Activated CD8-positive, alpha-beta memory T cell treated with anti-CD3 and anti-CD28 coated beads, Interleukin-2, amount 10 ng/mL, durations not matched to agents 7 days and 5 days (primary cell): ENCODE measurements at regions not wholly inside any gene's neighbourhood (a gene's known extent, or its start where the extent isn't known, plus 50 kb on each side); places are given as distances from the start of the nearest gene placed in this dataset.

Experiments
- ATAC-seq: fragments of 150-1000 bp; cut with Tn5 transposase; one replicate; pipeline ENCODE4 v1.10.0; 2021; ENCODE audit warnings: moderate library complexity
- CTCF ChIA-PET: fragments of 350-600 bp; sonication (Branson Sonifier 250); formaldehyde crosslinking; loops from one replicate; lab custom pipeline; 2021; ENCODE audit warnings: antibody characterized with exemption; lab: Charles Lee
- DNase-seq: peaks from one replicate; pipeline ENCODE4 v3.0.0-alpha.2; 2020
- H3K27ac Mint-ChIP-seq: one replicate; pipeline ENCODE4 v1.8.0; 2021; ENCODE audit warnings: mild to moderate bottlenecking, mixed read lengths
- H3K27me3 Mint-ChIP-seq: one replicate; pipeline ENCODE4 v1.8.0; 2021; ENCODE audit warnings: mixed read lengths
- H3K36me3 Mint-ChIP-seq: one replicate; pipeline ENCODE4 v1.8.0; 2021; ENCODE audit warnings: mild to moderate bottlenecking, mixed read lengths
- H3K4me1 Mint-ChIP-seq: one replicate; pipeline ENCODE4 v1.8.0; 2021; ENCODE audit warnings: mixed read lengths
- H3K4me3 Mint-ChIP-seq: one replicate; pipeline ENCODE4 v1.8.0; 2021; ENCODE audit warnings: mild to moderate bottlenecking, moderate library complexity, mixed read lengths
- H3K9me3 Mint-ChIP-seq: one replicate; pipeline ENCODE4 v1.8.0; 2022; ENCODE audit warnings: low read depth, mixed read lengths

GRCh38 chr14:71437870-71438269 is 494.4 kb upstream of the RGS6 start:
- Mint-ChIP-seq H3K4me1 (peaks cover 4% of the 10 kb centered on the region), H3K4me3 (no peak overlapping the region), H3K9me3 (no peaks in the 10 kb centered on the region), H3K27me3 (no peaks in the 10 kb centered on the region), H3K36me3 (peaks cover 20% of the 10 kb centered on the region), H3K27ac (no peak overlapping the region)
- CTCF ChIA-PET = no interaction called here
- ATAC-seq = no peak
- DNase-seq = no peak

DNA sequence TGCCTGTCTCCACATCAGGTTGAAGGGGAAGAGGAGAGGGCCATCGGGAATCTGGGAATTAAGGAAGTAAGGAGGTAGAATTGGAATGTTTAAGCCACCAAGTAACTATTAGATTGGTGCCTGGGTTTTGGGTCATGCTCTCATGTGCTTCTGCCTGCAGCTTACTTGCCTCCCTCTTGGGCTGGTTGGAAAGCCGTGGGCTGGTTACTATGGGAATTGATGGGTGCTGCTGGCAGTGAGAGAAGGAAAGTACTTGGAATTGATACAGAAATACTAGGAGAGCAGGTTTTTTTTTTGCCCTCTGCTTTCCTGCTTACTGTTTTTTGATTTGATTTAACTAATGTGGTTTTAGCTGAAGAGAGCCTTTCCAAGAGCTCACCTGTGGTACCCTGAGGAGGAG is 493.5 kb upstream of the RGS6 start:
- Mint-ChIP-seq H3K36me3 (peaks cover 20% of the 10 kb centered on the region), H3K9me3 (no peaks in the 10 kb centered on the region), H3K4me1 (peaks cover 4% of the 10 kb centered on the region), H3K4me3 (no peak overlapping the region), H3K27ac (no peak overlapping the region), H3K27me3 (no peaks in the 10 kb centered on the region)
- CTCF ChIA-PET = no interaction called here
- DNase-seq = no peak
- no peak for ATAC-seq

GRCh38 chr14:71441126-71441525 is 491.1 kb upstream of the RGS6 start:
- Mint-ChIP-seq H3K4me1 (peaks cover 4% of the 10 kb centered on the region), H3K9me3 (no peaks in the 10 kb centered on the region), H3K27ac (no peak overlapping the region), H3K4me3 (no peak overlapping the region), H3K27me3 (no peaks in the 10 kb centered on the region), H3K36me3 (peaks cover 6% of the 10 kb centered on the region)
- no peak for DNase-seq
- CTCF ChIA-PET = no interaction called here
- ATAC-seq = no peak

DNA sequence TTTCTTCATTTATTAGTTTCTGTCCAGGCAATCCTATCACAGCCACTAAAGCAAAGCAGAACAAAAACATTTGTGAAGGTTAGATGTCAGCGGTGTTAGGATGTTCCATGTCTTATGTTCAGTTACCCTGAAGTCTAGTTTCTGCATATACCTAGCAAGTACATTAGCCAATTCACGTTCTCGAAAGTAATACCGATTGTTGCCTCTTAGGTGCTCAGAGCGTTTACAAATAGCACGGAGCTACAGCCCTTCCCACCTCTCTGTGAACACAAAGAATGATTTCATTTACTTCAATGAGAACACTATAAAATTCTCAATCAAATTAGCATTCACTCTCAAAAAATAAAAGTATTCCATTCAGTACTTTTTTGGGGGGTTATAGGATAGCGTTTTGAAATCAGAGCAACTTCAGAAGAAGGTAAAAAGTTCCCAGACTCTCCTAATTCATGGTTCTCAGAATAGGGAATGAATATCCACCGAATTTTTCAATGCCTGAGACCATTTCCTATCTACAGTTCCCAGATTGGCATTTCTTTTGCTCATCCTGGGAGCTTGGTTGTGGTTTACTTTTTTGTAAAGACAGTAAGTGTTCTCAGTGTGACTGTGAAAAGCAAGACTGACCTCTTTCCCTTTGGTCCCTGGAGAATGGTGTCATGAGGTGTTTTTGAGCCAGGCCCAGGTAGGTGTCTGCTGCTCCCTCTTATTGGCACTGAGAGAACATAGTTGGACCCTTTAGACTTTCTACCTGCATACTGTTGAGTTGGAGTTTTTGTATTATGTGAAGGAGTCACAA is 488.0 kb upstream of the RGS6 start:
- Mint-ChIP-seq H3K4me1 (peaks cover 5% of the 10 kb centered on the region), H3K27ac (no peak overlapping the region), H3K9me3 (no peaks in the 10 kb centered on the region), H3K36me3 (peaks cover 2% of the 10 kb centered on the region), H3K27me3 (no peaks in the 10 kb centered on the region), H3K4me3 (no peak overlapping the region)
- ATAC-seq = no peak
- CTCF ChIA-PET = interaction anchor here (1.0 kb wide), 1 partner anchor 9 kb away, joined by 3 read pairs; no protein-coding TSS in a partner anchor
- DNase-seq = no peak

DNA sequence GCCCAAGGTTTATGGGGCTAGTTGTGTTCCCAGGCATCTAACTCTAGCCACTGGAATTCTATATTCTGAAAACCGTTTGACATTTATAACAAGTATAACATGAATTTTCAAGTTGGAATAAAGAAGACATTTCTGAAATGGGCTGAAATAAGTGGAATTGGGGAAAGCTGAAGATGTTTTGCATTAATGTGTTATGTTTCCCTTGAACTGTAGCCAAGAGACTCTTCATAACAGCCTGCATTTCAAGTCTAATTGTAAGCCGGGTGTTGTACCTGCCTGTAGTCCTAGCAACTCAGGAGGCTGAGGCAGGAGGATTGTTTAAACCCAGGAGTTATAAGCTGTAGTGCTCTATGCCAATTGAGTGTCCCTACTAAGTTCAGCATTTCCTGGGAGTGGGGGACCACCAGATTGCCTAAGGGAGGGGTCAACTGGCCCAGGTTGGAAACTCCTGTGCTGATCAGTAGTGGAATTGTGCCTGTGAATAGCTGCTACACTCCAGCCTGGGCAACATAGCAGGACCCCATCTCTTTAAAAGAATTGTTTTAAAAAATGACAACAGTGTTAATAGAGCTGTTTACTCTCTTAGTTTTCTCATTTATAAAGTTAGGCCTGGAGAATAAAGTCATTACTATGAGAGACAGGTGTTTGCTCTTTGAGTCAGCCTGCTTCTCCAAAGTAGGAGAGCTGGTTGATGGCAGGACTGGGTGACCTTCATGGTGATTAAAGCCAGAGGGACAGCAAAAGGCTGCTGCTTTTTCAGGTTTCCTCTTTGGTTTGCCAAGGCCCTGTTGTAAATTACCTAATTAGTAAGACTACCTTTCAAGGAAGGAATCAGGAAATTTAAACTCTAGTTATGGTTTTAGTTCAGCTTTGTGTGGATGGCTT is 483.6 kb upstream of the RGS6 start:
- Mint-ChIP-seq H3K4me3 (no peak overlapping the region), H3K9me3 (peaks cover 3% of the 10 kb centered on the region), H3K36me3 (peaks cover 12% of the 10 kb centered on the region), H3K4me1 (peaks cover 16% of the 10 kb centered on the region), H3K27ac (no peak overlapping the region), H3K27me3 (no peaks in the 10 kb centered on the region)
- ATAC-seq (no peak), DNase-seq (no peak)
- CTCF ChIA-PET = no interaction called here

DNA sequence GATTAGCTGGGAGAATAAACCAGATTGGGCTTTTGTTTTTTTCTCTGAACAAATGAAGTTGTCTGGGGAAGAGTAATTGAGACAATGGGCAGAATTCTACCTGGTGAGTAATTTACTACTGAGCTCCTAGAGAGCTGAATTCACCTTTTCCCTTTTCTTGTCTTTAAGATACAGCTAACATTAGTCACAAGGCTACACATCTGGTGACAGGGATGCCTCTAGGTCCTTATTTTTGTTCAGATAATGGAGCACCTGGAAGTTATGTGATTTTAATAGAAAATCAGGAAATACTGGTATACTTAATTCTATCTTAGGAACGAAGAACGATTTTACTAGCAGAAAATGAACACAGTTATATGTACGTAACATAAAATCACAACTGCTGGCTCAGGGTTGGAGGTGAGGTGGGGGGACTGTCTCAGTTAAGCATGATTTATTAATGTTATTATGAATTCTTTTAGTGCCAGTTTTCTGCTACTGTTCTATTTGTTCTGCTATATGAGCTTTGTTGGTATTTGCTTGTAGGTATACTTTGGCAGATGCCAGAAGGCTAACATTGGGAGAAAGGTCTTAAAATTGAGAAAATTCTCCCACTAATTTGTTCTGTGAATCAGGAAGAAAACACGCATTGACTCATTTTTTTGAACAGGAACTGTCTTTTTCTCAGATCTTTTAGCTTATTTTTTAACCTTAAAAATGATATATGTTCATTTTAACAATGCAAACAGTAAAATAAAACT is 482.7 kb upstream of the RGS6 start:
- no peak overlapping the region for H3K4me3 Mint-ChIP-seq
- CTCF ChIA-PET = interaction anchor here (0.8 kb wide), 1 partner anchor 25 kb away, joined by 3 read pairs; no protein-coding TSS in a partner anchor
- H3K9me3 Mint-ChIP-seq = peaks cover 3% of the 10 kb centered on the region
- H3K27ac Mint-ChIP-seq = no peak overlapping the region
- ATAC-seq (no peak), DNase-seq (no peak)
- H3K36me3 Mint-ChIP-seq = peaks cover 12% of the 10 kb centered on the region
- H3K27me3 Mint-ChIP-seq = no peaks in the 10 kb centered on the region
- H3K4me1 Mint-ChIP-seq = peaks cover 16% of the 10 kb centered on the region

GRCh38 chr14:71451501-71451900 is 480.7 kb upstream of the RGS6 start:
- Mint-ChIP-seq H3K9me3 (peaks cover 3% of the 10 kb centered on the region), H3K27me3 (no peaks in the 10 kb centered on the region), H3K4me1 (peaks cover 23% of the 10 kb centered on the region), H3K27ac (no peak overlapping the region), H3K36me3 (peaks cover 14% of the 10 kb centered on the region), H3K4me3 (no peak overlapping the region)
- CTCF ChIA-PET = interaction anchor here (0.7 kb wide), 1 partner anchor 342 kb away, joined by 3 read pairs; no protein-coding TSS in a partner anchor
- DNase-seq (no peak), ATAC-seq (no peak)

DNA sequence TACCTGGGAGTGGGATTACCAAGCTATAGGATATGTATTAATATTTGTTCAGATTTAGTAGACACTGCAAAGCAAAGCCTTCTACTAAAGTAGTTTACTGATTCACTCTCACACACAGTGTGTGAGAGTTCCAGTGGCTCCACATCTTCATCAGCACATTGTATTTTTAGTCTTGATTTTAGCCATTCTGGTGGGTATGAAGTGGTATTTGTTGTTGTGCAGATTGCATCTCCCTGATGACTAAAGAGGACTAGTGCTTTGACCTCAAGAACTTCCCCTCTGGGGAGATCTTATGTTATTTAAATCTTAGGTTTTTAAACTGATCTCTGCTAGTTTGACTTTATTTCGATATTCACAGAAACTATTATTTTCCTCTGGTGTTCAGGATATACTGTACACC is 479.7 kb upstream of the RGS6 start:
- CTCF ChIA-PET = interaction anchor here (0.6 to 1.1 kb wide), 2 partner anchors 9 to 248 kb away, joined by 3 read pairs; no protein-coding TSS in a partner anchor
- Mint-ChIP-seq H3K27me3 (no peaks in the 10 kb centered on the region), H3K36me3 (peaks cover 14% of the 10 kb centered on the region), H3K4me1 (peaks cover 23% of the 10 kb centered on the region), H3K27ac (no peak overlapping the region), H3K9me3 (peaks cover 3% of the 10 kb centered on the region), H3K4me3 (no peak overlapping the region)
- ATAC-seq (no peak), DNase-seq (no peak)

GRCh38 chr14:71452987-71453386 is 479.2 kb upstream of the RGS6 start:
- Mint-ChIP-seq H3K27me3 (no peaks in the 10 kb centered on the region), H3K4me1 (peaks cover 23% of the 10 kb centered on the region), H3K36me3 (peaks cover 14% of the 10 kb centered on the region), H3K4me3 (no peak overlapping the region), H3K9me3 (peaks cover 3% of the 10 kb centered on the region), H3K27ac (no peak overlapping the region)
- ATAC-seq (no peak), DNase-seq (no peak)
- CTCF ChIA-PET = interaction anchor here (0.6 to 1.1 kb wide), 2 partner anchors 10 to 248 kb away, joined by 3 read pairs; no protein-coding TSS in a partner anchor

GRCh38 chr14:71454010-71454409 is 478.2 kb upstream of the RGS6 start:
- Mint-ChIP-seq H3K27ac (no peak overlapping the region), H3K4me3 (no peak overlapping the region), H3K27me3 (no peaks in the 10 kb centered on the region), H3K4me1 (peaks cover 20% of the 10 kb centered on the region), H3K9me3 (peaks cover 3% of the 10 kb centered on the region), H3K36me3 (peaks cover 16% of the 10 kb centered on the region)
- CTCF ChIA-PET = no interaction called here
- ATAC-seq = no peak
- DNase-seq = no peak

DNA sequence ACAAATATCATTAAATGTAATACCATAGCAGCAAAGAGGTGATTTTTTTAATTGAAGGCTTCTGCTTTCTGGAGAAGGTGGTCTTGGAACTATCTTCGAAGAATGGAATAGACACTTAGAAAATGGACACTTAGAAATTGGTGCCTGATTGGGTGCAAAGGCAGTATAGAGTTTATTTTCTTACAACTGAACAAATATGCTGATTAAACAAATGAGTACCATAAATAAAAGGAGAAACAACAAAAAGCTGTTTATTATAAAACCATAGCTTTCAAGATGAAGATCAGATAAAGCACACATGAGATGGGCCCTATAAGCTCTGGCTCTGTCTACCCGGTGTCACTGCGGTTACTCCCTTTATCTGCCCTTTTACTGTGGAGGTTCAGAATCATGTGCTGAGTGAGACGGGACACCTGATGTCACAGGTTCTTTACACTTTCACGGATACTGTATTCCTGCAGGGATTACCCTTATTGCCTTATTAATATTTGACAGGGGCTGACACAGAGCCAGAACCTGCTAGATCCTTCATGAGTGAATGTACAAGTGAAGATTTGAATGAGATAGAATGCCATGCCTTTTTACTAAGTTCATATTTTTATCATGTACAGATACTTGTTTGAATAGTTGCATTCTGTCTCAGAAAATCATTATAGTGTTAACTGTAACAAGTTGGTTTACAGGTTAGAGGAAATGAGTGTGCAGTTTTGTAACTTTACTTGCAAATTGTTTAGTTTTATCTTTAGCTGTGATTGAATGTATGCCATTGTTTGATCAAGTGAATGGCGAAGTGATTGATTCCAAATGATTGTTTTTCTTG is 477.5 kb upstream of the RGS6 start:
- Mint-ChIP-seq H3K4me1 (peaks cover 17% of the 10 kb centered on the region), H3K4me3 (no peak overlapping the region), H3K36me3 (peaks cover 20% of the 10 kb centered on the region), H3K27ac (no peak overlapping the region), H3K27me3 (no peaks in the 10 kb centered on the region), H3K9me3 (peaks cover 3% of the 10 kb centered on the region)
- ATAC-seq (no peak), DNase-seq (no peak)
- CTCF ChIA-PET = no interaction called here

DNA sequence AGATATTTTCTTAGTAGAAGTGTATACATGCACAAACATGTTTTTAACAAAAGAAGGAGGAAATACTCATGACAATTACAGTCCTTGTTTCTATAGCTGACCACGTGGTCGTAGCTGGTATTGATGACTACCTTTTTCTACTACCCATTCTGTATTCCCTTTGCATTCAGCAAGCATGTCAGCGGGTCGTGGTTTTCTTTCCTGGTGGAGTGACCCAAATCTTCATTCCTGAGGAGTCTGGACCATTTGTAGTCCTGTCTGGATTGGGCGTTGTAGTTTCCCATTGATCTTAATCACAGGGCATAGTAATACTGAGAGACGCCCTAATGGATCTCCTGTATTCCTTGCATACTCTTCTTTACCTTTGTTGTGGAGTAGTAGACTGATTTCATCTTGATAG is 472.1 kb upstream of the RGS6 start:
- Mint-ChIP-seq H3K4me1 (peaks cover 2% of the 10 kb centered on the region), H3K4me3 (no peak overlapping the region), H3K9me3 (peaks cover 3% of the 10 kb centered on the region), H3K27ac (no peak overlapping the region), H3K27me3 (no peaks in the 10 kb centered on the region), H3K36me3 (peaks cover 21% of the 10 kb centered on the region)
- DNase-seq (no peak), ATAC-seq (no peak)
- CTCF ChIA-PET = no interaction called here
